IMR-90 (cell line): ENCODE measurements at regions not wholly inside any gene's neighbourhood (a gene's known extent, or its start where the extent isn't known, plus 50 kb on each side); places are given as distances from the start of the nearest gene placed in this dataset.

ENCODE experiments used
- ATAC-seq: fragments of 200-7000 bp; cut with Tn5 transposase; 2 replicates; pipeline ENCODE4 v1.9.1; 2020; ENCODE audit warnings: low read depth, mild to moderate bottlenecking, moderate library complexity
- BruUV-seq: library from RNA; stranded (reverse); fragments of 400-500 nt; replicated peaks from 2 replicates; lab custom pipeline; 2021; lab: Mats Ljungman, UMichigan
- CTCF ChIA-PET: fragments of 300-600 bp; formaldehyde crosslinking; extraction: SDS; loops from one replicate; lab custom pipeline; 2021; ENCODE audit warnings: antibody characterized with exemption; lab: Yijun Ruan, JAX
- POLR2A ChIA-PET: fragments of 300-600 bp; sonication (Branson Sonifier 250); formaldehyde crosslinking; loops from one replicate; lab custom pipeline; 2022; ENCODE audit warnings: antibody characterized with exemption; ENCODE audit not compliant: unreplicated experiment; lab: Charles Lee
- DNase-seq: peaks from one replicate; pipeline ENCODE4 v3.0.0; 2013
- H2AFZ ChIP-seq: replicated peaks from 2 replicates; pipeline ENCODE3; 2013; ENCODE audit warnings: low read length, mild to moderate bottlenecking; ENCODE audit not compliant: poor library complexity
- H2AK5ac ChIP-seq: 2 replicates; pipeline ENCODE4 v1.6.1; 2013; ENCODE audit warnings: low read depth, low read length, inconsistent platforms
- H2AK9ac ChIP-seq: replicated peaks from 2 replicates; pipeline ENCODE3; 2013; ENCODE audit warnings: mild to moderate bottlenecking, low read depth, low read length, moderate library complexity; ENCODE audit not compliant: poor library complexity
- H2BK120ac ChIP-seq: 2 replicates; pipeline ENCODE4 v1.6.1; 2013; ENCODE audit warnings: low read depth, low read length, inconsistent platforms
- H2BK15ac ChIP-seq: 3 replicates; pipeline ENCODE4 v1.6.1; 2013; ENCODE audit warnings: low read depth, low read length, inconsistent platforms
- H2BK20ac ChIP-seq: 2 replicates; pipeline ENCODE4 v1.6.1; 2013; ENCODE audit warnings: low read depth, mild to moderate bottlenecking, inconsistent platforms, low read length, moderate library complexity
- H2BK5ac ChIP-seq: 2 replicates; pipeline ENCODE4 v1.6.1; 2013; ENCODE audit warnings: mild to moderate bottlenecking, low read depth, low read length, inconsistent platforms; ENCODE audit not compliant: poor library complexity, severe bottlenecking
- H3K14ac ChIP-seq: replicated peaks from 2 replicates; pipeline ENCODE4 v1.6.1; 2013; ENCODE audit warnings: low read depth, low read length, inconsistent platforms
- H3K18ac ChIP-seq: 2 replicates; pipeline ENCODE4 v1.6.1; 2013; ENCODE audit warnings: low read depth, low read length, control low read depth
- H3K23ac ChIP-seq: 2 replicates; pipeline ENCODE4 v1.6.1; 2013; ENCODE audit warnings: low read depth, low read length, inconsistent platforms
- H3K27ac ChIP-seq: 2 replicates; pipeline ENCODE4 v1.5.1; 2013; ENCODE audit warnings: mild to moderate bottlenecking, control low read depth, low read length; ENCODE audit not compliant: insufficient read depth
- H3K27me3 ChIP-seq: 2 replicates; pipeline ENCODE4 v1.6.1; 2013; ENCODE audit warnings: low read length; ENCODE audit not compliant: control insufficient read depth, insufficient read depth
- H3K36me3 ChIP-seq: 2 replicates; pipeline ENCODE4 v1.6.1; 2013; ENCODE audit warnings: low read length, mixed read lengths; ENCODE audit not compliant: control insufficient read depth, insufficient read depth
- H3K4ac ChIP-seq: 2 replicates; pipeline ENCODE4 v1.6.1; 2013; ENCODE audit warnings: low read depth, low read length, inconsistent platforms
- H3K4me1 ChIP-seq: 2 replicates; pipeline ENCODE4 v1.6.1; 2013; ENCODE audit warnings: low read length, mixed read lengths; ENCODE audit not compliant: control insufficient read depth, insufficient read depth
- H3K4me2 ChIP-seq: 2 replicates; pipeline ENCODE4 v1.6.1; 2013; ENCODE audit warnings: low read depth, mild to moderate bottlenecking, control low read depth, low read length, moderate library complexity
- H3K4me3 ChIP-seq: 2 replicates; pipeline ENCODE4 v1.5.1; 2013; ENCODE audit warnings: low read depth, mild to moderate bottlenecking, control low read depth, low read length, moderate library complexity; ENCODE audit not compliant: insufficient read depth
- H3K56ac ChIP-seq: 2 replicates; pipeline ENCODE4 v1.6.1; 2013; ENCODE audit warnings: low read length, inconsistent platforms; ENCODE audit not compliant: insufficient read depth; ENCODE audit errors: extremely low read depth
- H3K79me1 ChIP-seq, 2 experiments: 2 replicates each; pipeline ENCODE4 v1.6.1; 2013; ENCODE audit warnings: low read length in 2 of 2, inconsistent platforms in 1 of 2, low read depth in 1 of 2
- H3K9ac ChIP-seq: 2 replicates; pipeline ENCODE4 v1.6.1; 2013; ENCODE audit warnings: low read depth, low read length, control low read depth
- H3K9me1 ChIP-seq: 2 replicates; pipeline ENCODE4 v1.6.1; 2013; ENCODE audit warnings: low read length, inconsistent platforms; ENCODE audit not compliant: insufficient read depth
- H3K9me3 ChIP-seq: 2 replicates; pipeline ENCODE4 v1.6.1; 2013; ENCODE audit warnings: low read length; ENCODE audit not compliant: control insufficient read depth, insufficient read depth
- H4K20me1 ChIP-seq: 2 replicates; pipeline ENCODE4 v1.6.1; 2013; ENCODE audit warnings: low read length, inconsistent platforms; ENCODE audit not compliant: insufficient read depth
- H4K5ac ChIP-seq: 2 replicates; pipeline ENCODE4 v1.6.1; 2013; ENCODE audit warnings: mild to moderate bottlenecking, low read depth, low read length, control low read depth
- H4K8ac ChIP-seq, 2 experiments: 2 replicates each; pipeline ENCODE4 v1.6.1; 2013; ENCODE audit warnings: low read depth in 2 of 2, low read length in 2 of 2, control low read depth in 1 of 2, inconsistent platforms in 1 of 2
- H4K91ac ChIP-seq: 2 replicates; pipeline ENCODE4 v1.6.1; 2013; ENCODE audit warnings: low read depth, low read length, inconsistent platforms; ENCODE audit not compliant: insufficient read depth
- BHLHE40 ChIP-seq: fragments of 150-350 bp; IDR thresholded peaks from 2 replicates; pipeline ENCODE4 v1.6.1; 2016; ENCODE audit warnings: mild to moderate bottlenecking, low read depth, low read length
- CEBPB ChIP-seq: IDR thresholded peaks from 2 replicates; pipeline ENCODE4 v1.6.1; 2012; ENCODE audit warnings: low read depth, low read length, improper control_type of control experiment
- CHD1 ChIP-seq: IDR thresholded peaks from 2 replicates; pipeline ENCODE4 v1.6.1; 2012; ENCODE audit warnings: low read depth, low read length, improper control_type of control experiment
- CTCF ChIP-seq: conservative IDR thresholded peaks from 2 replicates; pipeline ENCODE4 v1.5.1; 2012; ENCODE audit warnings: mild to moderate bottlenecking, low read depth, low read length, improper control_type of control experiment
- FOS ChIP-seq: fragments of 150-350 bp; IDR thresholded peaks from 2 replicates; pipeline ENCODE4 v1.6.1; 2016; ENCODE audit warnings: low read depth, low read length
- MAFK ChIP-seq: IDR thresholded peaks from 2 replicates; pipeline ENCODE4 v1.6.1; 2012; ENCODE audit warnings: low read depth, low read length, improper control_type of control experiment
- MAZ ChIP-seq: IDR thresholded peaks from 2 replicates; pipeline ENCODE4 v1.6.1; 2012; ENCODE audit warnings: low read depth, mild to moderate bottlenecking, low read length, improper control_type of control experiment, moderate library complexity, borderline replicate concordance
- MXI1 ChIP-seq: IDR thresholded peaks from 2 replicates; pipeline ENCODE4 v1.6.1; 2012; ENCODE audit warnings: low read depth, mild to moderate bottlenecking, low read length, moderate library complexity, borderline replicate concordance
- NFE2L2 ChIP-seq: fragments of 150-350 bp; IDR thresholded peaks from 2 replicates; pipeline ENCODE4 v1.6.1; 2016; ENCODE audit warnings: low read depth, mild to moderate bottlenecking, low read length
- POLR2A ChIP-seq: IDR thresholded peaks from 2 replicates; pipeline ENCODE4 v1.6.1; 2012; ENCODE audit warnings: mild to moderate bottlenecking, low read depth, low read length
- RAD21 ChIP-seq: IDR thresholded peaks from 2 replicates; pipeline ENCODE4 v1.6.1; 2012; ENCODE audit warnings: low read length, improper control_type of control experiment
- RCOR1 ChIP-seq: IDR thresholded peaks from 2 replicates; pipeline ENCODE4 v1.6.1; 2012; ENCODE audit warnings: mild to moderate bottlenecking, low read length, improper control_type of control experiment; ENCODE audit not compliant: insufficient replicate concordance
- RFX5 ChIP-seq: IDR thresholded peaks from 2 replicates; pipeline ENCODE4 v1.8.0; 2012; ENCODE audit warnings: low read depth, mild to moderate bottlenecking, low read length, moderate library complexity
- SMC3 ChIP-seq: fragments of 150-350 bp; IDR thresholded peaks from 2 replicates; pipeline ENCODE4 v1.6.1; 2016; ENCODE audit warnings: low read depth, mild to moderate bottlenecking, antibody characterized with exemption, low read length, moderate library complexity
- dilution Hi-C: fragments of 300-500 bp; cut with HindIII; formaldehyde crosslinking; loops from one replicate; pipeline ENCODE4 v1.14.3; 2018; ENCODE audit warnings: low sequenced_read_pairs; ENCODE audit not compliant: unreplicated experiment
- in situ Hi-C: fragments of 300-500 bp; cut with MboI; formaldehyde crosslinking; loops from 3 replicates; pipeline ENCODE4 v1.14.3; 2019; ENCODE audit warnings: low sequenced_read_pairs, inconsistent platforms, mixed read lengths
- intact Hi-C: fragments of 100-400 bp; cut with micrococcal nuclease; formaldehyde crosslinking; loops from 2 replicates; pipeline ENCODE4 v1.10.0; 2022

- Histone ChIP-seq H3K4me1 (no peaks in the 10 kb centered on the region), H2BK5ac (no peak overlapping the region), H2AFZ (no peak overlapping the region), H2BK120ac (no peak overlapping the region), H3K4ac (no peak overlapping the region), H3K4me2 (no peak overlapping the region), H2AK5ac (no peak overlapping the region), H2AK9ac (no peak overlapping the region), H2BK20ac (no peak overlapping the region), H3K9ac (no peak overlapping the region), H4K5ac (no peak overlapping the region), H4K91ac (no peak overlapping the region), H3K56ac (no peak overlapping the region), H4K20me1 (no peaks in the 10 kb centered on the region), H3K27ac (no peak overlapping the region), H3K14ac (no peak overlapping the region), H3K9me1 (no peaks in the 10 kb centered on the region), H3K79me1 (no peaks in the 10 kb centered on the region), H3K36me3 (no peaks in the 10 kb centered on the region), H4K8ac (no peak overlapping the region), H3K27me3 (no peaks in the 10 kb centered on the region), H3K4me3 (no peak overlapping the region), H3K18ac (no peak overlapping the region), H2BK15ac (no peak overlapping the region), H3K9me3 (no peaks in the 10 kb centered on the region), H3K23ac (no peak overlapping the region)
- no peak for ATAC-seq
- dilution Hi-C loops = no loop called here
- no peak for TF ChIP-seq CHD1
- TF ChIP-seq BHLHE40 = no peak
- TF ChIP-seq RCOR1 = no peak
- TF ChIP-seq CTCF = no peak
- TF ChIP-seq CEBPB = no peak
- no peak for TF ChIP-seq MAZ
- no peak for TF ChIP-seq MXI1
- no peak for TF ChIP-seq SMC3
- peak; percentile 75 for TF ChIP-seq MAFK
- no peak for TF ChIP-seq POLR2A
- no peak for TF ChIP-seq RFX5
- TF ChIP-seq RAD21 = no peak
- no peak for TF ChIP-seq FOS
- peak; percentile 13; the same call in 1 of the 2 replicates for TF ChIP-seq NFE2L2
- in situ Hi-C loops = no loop called here
- no TSS peak for BruUV-seq
- no peak for DNase-seq
- intact Hi-C loops = no loop called here
- CTCF ChIA-PET = no interaction called here
- POLR2A ChIA-PET = no interaction called here
These were observed 200.3 kb upstream of the PTCHD4 start for GRCh38 chr6:48311301-48311700.
